Activated CD8-positive, alpha-beta memory T cell treated with anti-CD3 and anti-CD28 coated beads, Interleukin-2, amount 50 U/mL, for 1 hour (primary cell): ENCODE measurements at regions not wholly inside any gene's neighbourhood (a gene's known extent, or its start where the extent isn't known, plus 50 kb on each side); places are given as distances from the start of the nearest gene placed in this dataset.

Source experiments
- DNase-seq: peaks from one replicate; pipeline ENCODE4 v3.0.0-alpha.2; 2020; ENCODE audit errors: extremely low read depth

- no peak for DNase-seq
Observed at GRCh38 chr13:27673911-27674310, 52.2 kb downstream of the POLR1D start.

DNA sequence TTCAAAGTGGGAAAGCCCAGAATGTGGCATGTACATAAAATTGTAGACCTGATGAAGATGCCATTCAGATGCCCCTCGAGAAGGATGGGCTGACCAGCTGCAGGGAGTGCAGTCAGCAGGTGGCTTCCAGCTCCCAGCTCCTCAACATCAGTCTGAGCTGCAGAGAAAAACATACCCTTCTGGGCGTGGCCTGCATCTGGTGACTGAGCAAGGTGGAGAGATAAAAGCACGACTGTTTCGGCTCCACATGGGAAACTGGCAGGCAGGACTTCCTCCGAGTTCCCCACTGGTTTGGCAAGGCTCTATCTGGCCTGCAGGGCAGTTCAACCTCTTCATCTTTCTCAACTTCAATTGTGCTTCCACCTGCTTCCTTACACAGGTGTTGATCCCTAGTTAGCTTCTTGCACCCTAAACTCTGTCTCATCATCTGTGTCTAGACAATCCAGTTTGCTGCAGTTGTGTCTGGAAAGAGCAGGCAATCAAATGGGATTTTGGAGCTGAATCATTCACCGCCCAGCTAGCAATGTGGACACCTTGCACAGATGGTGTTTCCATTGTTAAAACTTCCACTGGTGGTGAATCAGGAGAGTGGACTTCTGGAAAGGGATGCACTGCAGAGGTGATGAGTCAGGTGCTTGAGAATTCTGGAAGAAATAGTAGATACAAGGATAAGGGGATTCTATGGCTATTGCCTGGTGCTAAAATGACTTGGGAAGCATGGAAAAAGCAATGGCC is 56.8 kb downstream of the POLR1D start:
- DNase-seq, result no peak

DNA sequence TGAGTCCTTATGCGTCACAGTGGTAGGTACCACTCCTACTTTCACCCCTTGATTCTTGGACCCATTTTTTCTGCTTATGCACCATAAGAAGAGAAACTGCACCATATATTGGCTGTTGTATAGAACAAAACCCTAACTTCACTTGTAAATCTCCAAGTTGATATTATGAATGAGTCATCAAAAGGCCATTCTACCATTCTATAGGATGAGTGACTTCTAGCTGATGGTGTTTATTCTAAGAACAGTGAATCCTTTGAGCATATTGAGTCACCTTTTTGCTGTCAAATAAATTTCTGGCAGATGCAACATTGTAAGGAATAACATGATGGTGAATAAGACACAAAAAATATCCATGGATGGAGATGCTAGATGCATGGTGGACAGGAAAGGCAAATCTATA is 57.7 kb downstream of the POLR1D start:
- DNase-seq, result no peak

DNA sequence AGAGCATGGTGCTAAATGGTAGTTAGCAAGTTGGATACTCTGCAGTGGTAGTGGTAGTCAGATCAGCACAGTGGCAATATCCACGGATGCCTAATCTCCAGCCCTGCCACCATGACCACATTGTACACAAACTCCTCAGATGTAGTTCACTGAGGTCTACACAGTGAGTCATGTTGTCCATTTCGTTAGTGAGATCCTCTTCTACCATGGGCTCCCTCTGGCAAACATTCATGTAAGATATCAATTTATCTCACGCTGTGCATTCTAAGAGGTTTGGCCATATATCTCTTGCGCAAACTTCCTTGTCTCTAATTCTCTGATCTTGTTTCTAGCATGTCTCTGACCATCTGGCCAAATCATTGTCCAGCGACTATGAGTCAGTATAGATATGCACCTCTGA is 58.2 kb downstream of the POLR1D start:
- no peak for DNase-seq

DNA sequence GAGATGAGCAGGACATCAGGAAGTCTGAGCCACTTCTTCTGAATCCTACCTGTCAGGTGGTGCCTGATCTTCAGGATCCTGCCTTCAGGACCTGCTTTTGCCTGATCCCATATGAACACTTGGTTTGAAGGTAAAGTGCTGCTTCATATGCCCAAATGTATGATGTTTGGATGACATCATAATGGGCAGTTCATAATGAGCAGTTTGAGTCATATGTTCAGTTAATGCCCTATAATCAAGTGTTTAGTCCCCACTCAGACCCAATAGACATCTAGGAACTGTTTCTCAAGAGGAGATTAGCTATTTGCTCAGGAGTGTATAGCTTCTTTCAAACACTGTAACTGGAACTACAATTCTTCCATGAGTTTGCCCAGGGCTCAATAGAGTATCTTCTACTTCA is 58.8 kb downstream of the POLR1D start:
- no peak for DNase-seq

- DNase-seq, result no peak
Observed at GRCh38 chr13:27691207-27691606, 69.5 kb downstream of the POLR1D start.

DNA sequence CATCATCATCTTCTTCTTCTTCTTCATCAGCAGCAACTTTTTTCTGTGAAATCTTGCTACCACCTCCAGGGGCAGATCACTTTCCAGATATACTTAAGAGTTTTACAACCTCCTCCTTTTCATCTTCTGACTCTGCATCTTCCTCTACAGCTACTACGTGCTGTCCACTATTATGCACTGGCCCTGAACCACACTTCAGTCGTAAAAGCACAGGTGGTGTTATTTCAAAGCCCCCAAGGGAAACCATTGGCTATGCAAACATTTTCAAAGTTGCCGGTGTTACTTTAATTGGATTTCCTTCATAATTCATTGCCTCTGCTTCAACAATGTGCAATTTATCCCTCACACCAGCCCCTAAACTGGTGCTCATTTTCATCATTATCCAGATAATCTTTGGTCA is 75.0 kb downstream of the POLR1D start:
- no peak for DNase-seq

DNA sequence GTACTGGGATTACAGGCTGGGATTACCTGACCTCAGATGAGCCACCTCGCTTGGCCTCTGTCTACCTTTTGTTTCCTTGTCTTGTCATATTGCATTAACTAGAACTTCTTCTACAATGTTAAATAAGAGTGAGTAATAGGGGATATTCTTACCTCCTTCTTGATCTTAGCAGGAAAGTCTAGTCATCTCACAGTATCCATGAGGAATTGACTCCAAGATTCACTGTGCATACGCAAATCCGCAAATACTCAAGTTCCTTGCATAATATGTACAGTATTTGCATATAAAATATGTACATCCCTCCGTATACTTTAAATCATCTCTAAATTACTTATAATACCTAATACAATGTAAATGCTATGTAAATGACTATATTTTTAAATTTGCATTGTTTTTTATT is 78.3 kb downstream of the POLR1D start:
- no peak for DNase-seq

- no peak for DNase-seq
Observed at GRCh38 chr13:27704681-27705080, 83.0 kb downstream of the POLR1D start.

DNA sequence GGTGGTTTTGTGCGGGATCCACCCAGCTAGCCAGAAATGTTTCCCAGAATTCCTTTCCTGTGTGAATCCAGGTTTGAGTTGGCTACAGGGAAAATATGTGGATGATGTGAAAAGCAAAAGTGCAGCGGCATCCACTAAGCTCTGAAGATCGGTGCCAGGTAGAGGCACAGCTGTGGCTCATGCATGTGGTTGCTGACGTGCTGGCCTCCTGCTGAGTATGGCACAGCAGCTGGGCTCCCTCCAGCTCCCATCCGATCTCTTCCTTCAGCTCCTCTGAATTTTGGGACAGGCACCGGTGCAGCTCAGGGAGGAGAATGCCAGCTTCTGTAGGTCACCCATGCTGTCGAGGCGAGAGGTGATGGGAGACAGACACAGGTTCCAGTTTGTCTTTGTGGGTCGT is 84.0 kb upstream of the GSX1 start:
- DNase-seq, result no peak

DNA sequence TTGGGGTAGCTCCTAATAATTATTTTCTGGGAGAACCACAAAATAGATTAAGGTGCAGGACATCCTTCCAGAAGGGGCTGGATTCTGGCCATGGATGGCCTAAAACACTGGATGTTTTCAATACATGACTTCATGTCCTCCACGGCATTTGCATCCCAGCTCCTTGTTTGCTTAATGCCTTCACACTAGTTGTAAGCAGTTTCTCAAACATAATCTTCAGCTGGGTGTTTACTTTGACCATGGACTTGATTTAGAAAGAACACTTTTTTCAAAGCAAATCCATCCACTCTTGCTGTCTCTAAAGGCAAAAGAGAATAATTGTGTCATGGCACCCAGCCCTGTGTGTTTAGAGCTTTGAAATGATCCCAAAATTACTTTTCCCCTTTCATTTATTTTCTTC is 82.5 kb upstream of the GSX1 start:
- no peak for DNase-seq

DNA sequence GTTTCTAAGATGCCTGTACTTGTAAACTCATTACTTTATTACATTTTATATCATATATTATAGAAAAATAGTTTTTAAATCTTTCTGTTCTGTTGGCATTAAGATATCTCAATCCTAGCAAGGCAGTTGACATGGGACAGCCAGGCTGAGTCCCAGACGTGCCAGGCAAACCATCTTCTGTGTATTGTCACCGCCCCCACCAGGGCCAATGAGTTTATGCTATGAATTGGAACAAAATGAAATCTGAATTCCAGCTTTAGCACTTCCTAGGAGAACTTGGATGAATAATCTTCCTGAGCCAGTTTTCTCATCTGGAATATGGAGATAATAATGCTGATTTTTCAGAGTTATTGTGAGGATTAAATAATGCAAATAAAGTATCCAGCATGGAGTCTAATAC is 79.9 kb upstream of the GSX1 start:
- peak; percentile 9 for DNase-seq

GRCh38 chr13:27713767-27714166 is 78.5 kb upstream of the GSX1 start:
- no peak for DNase-seq

DNA sequence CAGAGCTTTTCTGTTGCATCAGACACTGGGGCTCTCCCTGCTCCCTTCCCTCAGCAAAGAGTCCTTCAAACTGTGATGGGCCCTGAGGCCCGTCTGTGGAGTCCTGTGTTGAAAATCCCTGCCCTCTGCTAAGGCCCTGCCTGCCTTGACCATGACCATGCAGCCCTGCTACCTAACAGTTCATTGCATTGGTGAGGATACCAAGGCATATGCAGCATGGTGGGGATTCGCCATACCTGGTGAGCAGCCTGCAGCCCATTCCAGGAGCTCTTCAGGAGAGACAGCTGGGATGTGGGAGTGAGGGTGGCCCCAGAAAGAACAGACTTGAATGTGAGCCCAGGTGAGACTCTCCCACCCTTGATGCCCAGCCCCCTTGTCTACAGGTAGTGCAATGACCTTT is 70.6 kb upstream of the GSX1 start:
- DNase-seq, result no peak

GRCh38 chr13:27728271-27728670 is 64.0 kb upstream of the GSX1 start:
- no peak for DNase-seq

GRCh38 chr13:27730191-27730590 is 62.1 kb upstream of the GSX1 start:
- DNase-seq, result no peak
